Ureter (tissue), 1 donor: ENCODE measurements at regions not wholly inside any gene's neighbourhood (a gene's known extent, or its start where the extent isn't known, plus 50 kb on each side); places are given as distances from the start of the nearest gene placed in this dataset.
"Not testable (repeated sequence)": the region's sequence is repeated elsewhere in the genome, so short reads cannot be mapped to it uniquely, and the experiment has no call there.

Source experiments
- DNase-seq: peaks from one replicate; pipeline ENCODE4 v3.0.0-alpha.2; 2020; ENCODE audit warnings: low spot score
- donor health status: DM: yes; HTN: yes; CAD: no.

DNA sequence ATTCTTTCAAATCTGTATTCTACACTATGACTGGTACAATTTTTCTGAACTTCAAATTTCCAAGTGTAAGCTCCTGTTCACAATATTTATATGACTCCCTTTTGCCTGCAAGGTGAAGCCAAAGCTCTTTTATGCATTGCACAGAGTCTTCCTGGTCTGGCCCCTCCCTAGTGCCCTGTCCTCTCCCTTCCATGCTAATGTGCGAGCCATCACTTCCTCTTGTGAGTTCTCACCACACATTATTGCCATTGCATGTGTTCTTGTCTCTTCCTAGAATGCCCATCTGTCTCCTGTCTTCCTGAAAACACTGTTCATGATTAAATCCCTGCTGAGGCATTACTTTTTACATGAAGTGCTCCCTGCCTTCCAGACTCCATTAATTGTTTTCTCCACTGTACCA lies 169.9 kb downstream of the MC4R start:
- DNase-seq = no peak

DNA sequence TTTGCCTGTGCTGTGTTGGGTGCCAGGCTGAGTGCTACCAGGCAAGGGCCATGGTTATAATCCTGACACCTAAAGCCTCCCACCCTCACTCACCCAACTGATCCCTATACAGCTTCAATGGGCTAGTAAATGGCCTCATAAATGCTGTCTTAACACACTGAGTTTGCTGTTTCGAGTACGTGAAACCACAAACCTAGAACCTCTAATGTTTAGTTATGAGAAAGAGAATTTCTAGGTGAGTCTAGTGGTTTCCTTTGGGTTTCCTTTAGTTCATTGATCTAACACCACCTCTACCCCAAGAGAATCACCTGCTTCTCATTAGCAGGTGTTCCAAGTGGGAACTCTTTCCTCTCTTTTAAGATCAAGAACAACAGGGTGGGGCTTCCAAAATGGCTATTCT lies 172.0 kb downstream of the MC4R start:
- no peak for DNase-seq

DNA sequence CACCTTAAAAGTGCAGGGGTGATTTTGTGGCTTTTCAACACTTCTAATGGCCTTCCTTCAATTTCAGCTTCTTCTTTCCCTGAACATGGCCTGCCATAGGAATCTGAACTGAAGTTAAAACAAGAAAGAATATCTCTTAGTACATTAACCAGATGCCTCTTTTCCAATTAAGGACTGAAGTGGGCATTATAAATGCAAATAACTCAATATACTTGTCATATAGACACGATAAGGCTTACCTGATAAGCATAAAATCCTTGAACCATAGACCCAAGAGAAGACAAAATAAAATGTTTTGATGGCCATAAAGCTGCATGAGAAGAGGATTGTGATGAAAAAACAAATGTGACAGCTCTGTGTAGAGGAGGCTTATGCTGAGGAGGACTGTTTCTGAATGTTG lies 173.1 kb downstream of the MC4R start:
- DNase-seq = no peak

DNA sequence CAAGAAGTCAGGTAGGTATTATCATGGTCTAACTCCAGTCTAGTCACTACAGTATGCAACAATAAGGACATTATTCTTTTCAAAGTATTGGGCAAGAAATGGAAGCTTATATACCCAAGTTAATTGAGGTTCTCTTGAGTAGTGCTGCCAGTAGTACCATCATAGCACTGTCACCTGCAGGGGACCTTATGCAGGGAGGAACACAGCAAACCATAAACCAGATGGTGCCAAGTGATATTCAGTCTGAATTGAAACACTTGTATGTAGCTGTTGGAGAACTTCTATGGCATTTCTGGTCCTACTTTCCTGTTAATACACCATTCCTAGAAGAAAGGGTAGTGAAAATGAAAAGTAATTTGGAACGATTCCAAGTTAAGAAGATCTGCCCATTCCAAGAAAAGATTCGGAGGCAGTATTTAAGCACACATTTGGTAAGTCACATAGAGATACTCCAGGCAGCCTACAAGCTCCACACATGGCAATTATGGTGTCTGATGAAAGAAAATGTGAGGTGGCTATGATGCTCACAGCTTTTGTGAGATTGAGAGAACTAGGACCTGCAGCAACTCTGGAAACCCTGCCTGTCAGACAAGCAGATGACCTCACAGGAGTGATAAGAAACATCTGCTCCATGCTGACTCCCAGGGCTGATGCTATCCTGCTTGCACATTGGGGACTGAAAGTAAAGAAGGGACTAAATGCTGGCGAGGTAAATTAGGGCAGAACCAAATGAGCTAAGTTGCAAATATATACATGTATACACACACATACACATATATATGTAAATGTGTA lies 174.7 kb downstream of the MC4R start:
- DNase-seq = no peak

DNA sequence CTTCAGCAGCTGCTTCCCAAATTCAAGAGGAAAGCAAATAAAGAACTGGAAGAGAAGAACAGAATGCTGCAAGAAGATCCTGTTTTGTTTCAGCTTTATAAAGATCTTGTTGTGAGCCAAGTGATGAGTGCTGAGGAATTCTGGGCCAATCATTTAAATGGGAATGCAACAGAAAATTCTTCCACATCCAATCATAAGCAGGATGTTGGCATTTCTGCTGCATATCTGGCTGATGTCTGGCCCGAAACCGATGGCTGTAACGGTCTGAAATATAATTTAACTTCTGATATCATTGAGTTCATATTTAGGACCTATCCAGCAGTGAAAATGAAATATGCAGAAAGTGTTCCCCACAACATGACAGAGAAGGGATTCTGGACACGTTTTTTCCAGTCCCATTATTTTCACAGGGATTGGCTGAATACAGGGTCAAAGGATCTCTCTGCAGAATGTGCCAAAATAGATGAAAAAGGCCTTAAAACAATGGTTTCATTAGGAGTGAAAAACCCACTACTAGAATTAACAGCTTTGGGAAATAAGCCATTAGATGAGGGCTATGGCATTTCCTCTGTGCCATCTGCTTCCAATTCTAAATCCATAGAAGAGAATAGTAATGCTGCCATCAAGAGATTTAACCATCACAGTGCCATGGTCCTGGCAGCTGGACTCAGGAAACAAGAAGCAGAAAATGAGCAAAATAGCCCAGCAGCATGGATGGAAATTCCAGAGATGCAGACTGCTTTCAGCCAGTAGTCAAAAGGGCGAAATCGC lies 175.6 kb downstream of the MC4R start:
- DNase-seq = no peak

DNA sequence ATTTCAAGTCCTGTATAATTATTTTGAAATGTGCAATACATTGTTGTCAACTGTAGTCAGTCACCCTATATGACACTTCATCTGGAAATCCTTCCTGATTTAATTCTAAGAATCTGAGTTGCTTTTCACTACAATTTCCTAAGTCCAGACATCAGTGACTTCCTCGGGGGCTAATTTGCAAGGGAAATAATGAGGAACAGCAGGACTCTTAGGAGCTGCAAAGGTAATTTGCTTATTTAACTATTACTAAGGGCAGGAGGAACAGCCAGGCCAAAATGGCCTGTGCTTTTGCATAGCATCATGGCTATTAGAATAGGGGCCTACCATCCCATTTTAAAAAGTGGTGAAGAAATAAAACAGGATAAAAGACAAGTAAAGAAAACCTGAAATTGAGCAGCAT lies 178.8 kb downstream of the MC4R start:
- no peak for DNase-seq

DNA sequence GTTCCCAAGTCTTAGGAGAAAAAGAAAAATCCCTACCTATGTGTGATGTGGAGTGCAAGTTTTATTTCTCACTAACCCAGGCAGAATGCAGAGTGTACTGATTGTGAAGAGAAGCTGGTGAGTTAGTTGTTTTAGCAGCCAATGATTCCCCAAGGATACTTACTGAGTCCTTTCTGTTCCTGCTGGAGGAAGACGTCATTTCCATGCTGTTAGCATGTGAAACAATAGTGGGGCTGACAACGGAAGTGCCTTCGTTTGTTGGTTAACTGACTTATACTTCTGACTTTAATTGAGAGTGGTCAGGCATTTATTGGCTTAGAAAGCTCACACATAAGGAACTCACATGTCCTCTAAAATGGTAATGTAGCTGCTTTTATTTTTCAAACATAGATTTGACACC lies 180.6 kb downstream of the MC4R start:
- DNase-seq = no peak

DNA sequence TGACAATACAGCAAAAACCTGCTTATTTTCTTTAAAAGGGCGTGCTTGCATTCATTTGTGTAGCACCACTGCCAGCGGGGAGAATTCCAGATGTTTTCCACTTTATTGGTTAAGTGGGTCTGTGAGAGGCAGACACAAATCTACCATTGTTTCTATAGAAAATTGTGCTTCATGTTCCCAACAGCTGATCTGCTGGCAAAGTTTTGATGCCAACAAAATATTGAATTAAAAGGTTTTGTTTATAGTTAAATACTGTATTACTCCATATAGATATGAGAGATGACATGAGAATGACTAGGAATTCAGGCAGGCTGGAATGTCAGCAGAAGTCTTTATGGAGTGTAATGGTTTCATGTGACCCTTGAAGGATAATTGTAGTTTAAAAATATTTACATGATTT lies 182.7 kb downstream of the MC4R start:
- DNase-seq = no peak

DNA sequence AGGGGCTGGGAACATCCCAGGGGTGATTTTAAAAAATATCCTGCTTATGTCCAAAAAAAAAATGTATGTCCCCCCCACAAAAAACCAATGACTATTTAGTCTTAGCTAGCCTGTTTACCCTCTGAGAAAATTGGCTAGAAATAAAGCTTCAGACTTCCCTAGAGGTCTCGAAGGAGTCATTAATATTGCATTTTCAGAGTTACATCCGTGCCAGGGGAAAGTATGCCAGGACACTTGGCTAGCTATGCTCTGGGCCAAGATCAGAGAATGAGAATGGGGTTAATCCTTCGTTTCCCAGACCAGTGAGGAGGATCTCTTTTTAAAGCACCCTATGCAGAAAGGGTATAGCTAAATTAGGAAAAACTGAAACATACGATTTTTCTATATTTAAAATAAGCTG lies 183.6 kb downstream of the MC4R start:
- no peak for DNase-seq

DNA sequence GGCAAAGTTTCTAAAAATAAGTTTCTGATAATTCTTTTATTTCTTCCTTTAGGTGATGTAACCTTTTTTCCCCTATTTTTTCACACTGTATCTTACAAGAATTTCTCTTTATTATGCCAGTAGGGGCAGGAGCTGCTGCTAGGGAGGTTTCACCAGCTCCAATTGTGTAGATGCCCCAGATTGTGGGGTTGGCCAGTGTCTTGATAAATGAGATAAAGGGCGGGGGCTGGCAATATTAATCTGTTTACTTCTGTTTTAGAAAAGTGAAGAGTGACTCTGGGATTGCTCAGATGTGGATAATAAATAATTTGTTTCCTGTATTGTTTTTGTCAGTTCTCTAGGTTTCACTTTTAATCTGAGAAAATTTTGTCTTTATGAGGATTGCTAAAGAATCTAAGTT lies 190.4 kb downstream of the MC4R start:
- no peak for DNase-seq

DNA sequence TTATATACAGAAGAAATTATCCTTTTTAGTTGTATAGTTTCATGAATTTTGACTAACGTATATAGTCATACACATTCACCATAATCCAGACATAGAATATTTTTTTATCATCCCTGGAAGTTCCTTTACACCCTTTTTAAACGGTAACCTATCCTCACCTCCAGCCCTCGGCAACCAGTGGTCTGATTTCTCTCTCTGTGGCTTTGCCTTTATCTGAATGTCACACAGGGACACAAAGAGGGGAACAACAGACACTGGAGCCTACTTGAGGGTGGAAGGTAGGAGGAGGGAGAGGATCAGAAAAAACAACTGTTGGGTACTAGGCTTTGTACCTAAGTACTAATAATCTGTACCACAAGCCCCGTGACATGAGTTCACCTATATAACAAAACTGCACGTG lies 191.9 kb downstream of the MC4R start:
- no peak for DNase-seq

DNA sequence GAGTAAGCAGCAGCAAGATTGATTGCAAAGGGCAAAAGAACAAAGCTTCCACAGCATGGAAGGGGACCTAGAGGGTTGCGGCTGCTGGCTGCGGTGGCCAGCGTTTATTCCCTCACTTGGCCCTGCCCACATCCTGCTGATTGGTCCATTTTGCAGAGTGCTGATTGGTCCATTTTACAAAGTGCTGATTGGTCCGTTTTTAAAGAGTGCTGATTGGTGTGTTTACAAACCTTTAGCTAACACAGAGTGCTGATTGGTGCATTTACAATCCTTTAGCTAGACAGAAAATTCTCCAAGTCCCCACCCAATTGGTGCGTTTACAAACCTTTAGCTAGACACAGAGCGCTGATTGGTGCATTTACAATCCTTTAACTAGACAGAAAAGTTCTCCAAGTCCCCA lies 194.4 kb downstream of the MC4R start:
- not testable (repeated sequence) for DNase-seq

DNA sequence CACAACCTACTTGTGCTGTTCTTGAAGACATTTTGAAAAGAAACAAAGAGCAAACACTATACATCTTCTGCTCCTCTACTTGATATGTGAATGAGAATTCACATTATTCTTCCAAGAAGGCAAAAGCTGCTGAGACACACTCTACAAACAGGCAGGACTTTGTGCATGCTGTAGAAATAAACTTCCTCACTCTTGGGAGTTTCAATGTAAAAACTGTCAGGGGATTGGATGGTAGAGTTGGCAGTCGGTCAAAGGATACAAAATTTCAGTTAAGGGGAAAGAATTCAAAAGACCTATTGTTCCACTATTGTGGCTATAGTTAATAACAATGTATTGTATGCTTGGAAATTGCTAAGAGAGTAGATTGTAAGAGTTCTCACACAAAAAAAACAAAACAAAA lies 196.3 kb downstream of the MC4R start:
- no peak for DNase-seq

DNA sequence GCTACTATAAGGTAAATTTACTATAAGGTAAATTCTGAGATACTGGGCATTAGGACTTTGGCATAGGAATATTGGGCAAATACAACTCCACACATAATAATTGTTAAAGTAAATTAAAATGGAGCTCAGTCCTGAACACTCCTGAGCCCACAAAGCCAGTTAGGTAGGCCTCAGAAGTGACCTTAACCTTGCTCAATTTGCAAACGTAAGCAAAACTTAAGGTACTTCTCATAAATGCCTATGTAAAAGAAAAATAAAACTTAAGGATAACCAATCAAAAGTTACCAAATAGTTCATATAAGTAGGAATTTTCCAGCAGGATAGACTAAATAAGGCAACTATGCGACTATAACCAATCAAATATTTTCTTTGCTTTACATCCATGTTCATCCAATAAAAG lies 197.7 kb downstream of the MC4R start:
- no peak for DNase-seq

DNA sequence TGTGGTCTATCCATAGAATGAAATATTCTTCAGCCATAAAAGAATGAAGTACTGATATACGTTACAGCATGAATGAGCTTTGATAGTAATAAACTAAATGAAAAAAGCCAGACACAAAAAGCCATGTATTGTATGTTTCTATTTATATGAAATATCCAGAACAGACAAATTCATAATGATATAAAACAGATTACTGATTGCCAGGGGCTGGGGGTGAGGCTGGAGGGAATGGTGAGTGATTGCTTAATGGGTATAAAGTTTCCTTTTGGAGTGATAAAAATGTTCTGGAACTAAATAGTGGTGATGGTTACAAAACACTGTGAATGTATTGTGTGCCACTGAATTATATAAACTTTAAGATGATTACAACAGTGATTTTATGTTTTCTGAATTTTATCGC lies 200.5 kb downstream of the MC4R start:
- DNase-seq = no peak

DNA sequence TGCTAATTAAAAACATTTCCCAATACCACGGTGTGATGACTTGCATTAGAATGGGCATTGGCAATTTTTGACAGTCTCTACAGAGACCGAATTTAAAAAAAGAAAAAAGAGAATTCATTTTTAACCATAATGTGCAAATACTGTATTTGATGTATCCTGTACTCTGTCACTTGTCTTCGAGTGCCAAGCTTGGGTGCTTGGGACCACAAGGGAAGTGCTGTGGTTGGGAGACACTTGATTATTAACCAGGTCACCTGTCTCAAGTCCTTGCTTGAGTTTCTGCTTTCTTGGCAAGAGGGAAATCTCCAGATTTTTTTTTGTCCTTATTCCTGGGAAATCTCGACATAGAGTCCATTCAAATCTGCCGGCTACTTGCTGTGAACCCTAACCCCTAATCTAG lies 209.0 kb downstream of the MC4R start:
- no peak for DNase-seq

DNA sequence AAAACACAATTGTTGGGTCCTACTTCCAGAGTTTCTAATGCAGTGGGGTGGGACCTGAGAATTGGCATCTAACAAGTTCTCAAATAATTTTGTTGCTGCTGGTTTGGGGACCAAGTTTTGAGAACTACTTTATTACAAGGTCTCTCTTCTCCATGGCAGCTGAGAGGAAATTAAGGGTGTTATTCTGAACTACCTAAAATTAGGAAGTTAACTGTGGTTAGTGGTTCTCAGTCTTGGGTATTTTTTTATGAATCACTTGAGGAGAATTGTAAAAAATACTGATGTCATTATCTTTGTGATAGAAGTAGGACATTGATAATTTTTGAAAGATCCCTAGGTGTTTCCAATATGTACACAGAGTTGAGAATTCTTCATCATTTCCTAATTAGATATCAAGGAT lies 210.2 kb downstream of the MC4R start:
- DNase-seq = no peak

DNA sequence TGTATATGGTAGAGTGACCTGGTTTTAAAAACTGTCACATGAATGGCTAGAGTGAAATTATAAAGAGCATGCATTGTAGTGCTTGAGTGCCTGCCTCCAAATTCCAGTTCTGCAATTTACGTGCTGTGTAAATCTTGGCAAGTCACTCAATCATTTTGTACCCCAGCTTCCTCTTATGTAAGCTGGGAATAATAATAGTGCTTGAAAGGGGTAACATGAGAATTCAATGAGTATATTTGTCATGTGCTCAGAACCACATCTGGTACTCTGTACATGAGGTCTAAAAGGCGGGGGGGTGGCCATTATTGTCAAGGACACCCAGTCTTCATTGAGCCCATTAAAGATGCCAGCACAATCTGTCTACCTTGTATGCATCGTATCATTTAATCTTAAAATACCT lies 214.8 kb downstream of the MC4R start:
- DNase-seq = no peak

DNA sequence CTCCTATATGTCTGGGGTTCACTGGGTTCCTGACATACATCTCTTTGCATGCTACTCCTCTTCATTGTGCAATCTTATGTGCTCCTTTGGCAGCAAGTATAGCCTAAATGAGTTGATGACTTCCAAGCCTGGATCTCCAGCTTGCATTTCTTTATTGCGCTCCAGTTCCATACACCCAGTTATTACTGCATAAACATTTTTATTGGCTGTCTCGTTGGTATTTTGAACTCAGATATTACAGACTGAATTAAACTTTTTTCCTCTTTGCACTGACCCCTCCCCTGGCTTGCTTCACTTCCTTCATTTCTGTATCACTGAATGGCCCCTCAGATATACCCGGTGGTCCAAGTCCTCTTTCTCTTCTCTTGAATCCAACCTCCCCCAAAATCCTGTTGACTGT lies 219.2 kb downstream of the MC4R start:
- DNase-seq = no peak

DNA sequence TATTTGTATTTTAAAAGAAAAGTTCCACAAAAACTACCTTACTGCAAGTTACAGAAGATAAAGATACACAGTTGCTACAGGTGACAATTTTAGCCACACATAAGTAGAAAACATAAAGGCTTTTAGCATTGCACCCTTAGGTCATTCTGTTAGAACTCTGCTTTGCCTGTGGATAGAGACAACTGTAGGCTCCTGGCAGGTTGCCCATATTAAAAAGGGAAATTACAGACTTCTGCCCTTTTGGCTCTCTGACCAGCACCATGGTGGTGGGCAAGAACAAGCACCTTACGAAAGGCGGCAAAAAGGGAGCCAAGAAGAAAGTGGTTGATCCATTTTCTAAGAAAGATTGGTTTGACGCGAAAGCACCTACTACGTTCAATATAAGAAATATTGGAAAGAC lies 223.3 kb downstream of the MC4R start:
- DNase-seq = no peak

DNA sequence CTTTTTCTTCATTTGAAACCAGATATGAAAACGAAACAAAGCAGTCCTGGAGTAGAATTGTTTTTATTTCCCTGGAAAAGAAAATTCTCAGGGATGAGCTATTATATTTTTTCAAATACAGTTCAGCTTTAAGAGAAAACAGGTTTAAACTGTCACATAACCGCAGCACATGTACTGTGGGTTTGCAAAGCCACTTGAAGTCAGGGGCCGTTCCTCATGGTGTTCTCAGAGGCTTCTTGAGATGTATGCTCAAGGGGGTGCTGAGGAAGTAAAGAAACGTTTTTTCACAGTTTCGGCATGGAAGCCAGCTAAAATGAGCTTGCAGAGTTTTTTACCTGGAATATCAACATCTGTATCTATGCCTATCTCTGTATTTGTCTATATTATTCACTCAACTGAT lies 225.3 kb downstream of the MC4R start:
- no peak for DNase-seq

DNA sequence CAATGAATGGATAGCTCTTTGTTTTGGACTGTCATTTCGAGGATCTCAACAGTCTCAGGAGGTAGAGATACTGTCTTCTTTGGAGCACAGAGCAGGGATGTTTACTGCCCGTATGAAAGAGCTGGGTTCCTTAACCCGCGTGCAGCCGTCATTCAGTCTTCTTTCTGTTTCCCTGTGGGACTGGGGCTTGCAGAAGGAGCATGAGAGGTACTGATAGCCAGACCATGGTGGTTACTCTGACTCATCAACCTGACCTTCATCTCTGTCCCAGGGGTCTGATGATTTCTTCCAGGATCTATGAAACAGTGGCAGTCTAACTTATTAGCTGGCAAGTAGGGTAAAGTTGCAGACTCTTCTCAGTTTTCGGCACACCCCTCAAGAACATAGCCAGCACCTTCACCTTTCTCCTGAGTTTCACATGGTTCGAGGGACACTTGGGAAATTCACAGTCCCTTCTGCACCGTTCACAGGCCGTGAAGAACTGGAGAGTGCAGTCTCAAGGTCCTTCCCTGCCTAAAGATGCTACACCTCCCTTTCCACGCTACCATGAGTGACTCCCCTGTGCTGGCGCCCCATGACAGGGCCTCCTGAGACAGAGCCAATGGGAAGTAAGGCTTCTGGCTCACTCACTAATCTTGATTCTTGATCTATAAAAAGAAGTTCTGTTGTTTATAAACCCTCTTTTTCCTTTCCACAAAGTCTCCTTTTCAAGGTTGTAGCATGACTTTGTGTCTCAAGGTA lies 226.2 kb downstream of the MC4R start:
- no peak for DNase-seq

DNA sequence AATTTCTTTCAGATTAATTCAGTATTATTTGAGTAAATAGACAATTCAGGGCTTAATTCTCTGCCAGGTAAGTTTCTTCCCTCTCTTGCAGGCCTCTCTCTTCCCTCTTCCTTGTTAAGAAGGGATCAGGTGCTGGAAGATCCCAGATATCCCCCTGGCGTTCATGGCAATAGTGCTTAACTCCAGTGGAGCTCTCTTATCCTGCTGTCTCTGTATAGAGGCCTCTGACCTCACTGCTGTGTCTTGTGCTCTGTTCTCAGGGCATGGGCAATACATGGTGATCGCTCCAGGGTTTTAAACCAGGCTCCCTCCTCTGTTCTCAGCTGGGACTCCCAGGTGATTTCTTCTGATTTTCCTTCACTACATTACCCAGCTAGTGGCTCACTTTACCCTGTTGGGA lies 226.8 kb downstream of the MC4R start:
- DNase-seq = no peak
